Stimulated activated CD8-positive, alpha-beta memory T cell treated with anti-CD3 and anti-CD28 coated beads, Interleukin-4, amount 100 ng/mL, for 4 hours (primary cell): ENCODE measurements at regions not wholly inside any gene's neighbourhood (a gene's known extent, or its start where the extent isn't known, plus 50 kb on each side); places are given as distances from the start of the nearest gene placed in this dataset.
"Not testable (repeated sequence)": the region's sequence is repeated elsewhere in the genome, so short reads cannot be mapped to it uniquely, and the experiment has no call there.

Experiments used
- DNase-seq, 2 donors: peaks; one replicate each; pipeline ENCODE4 v3.0.0-alpha.2; 2020; ENCODE audit warnings: low read depth in 2 of 2, low spot score in 1 of 2

- no peak for DNase-seq
Observed at GRCh38 chr7:51471210-51471980, 154.8 kb upstream of the COBL start.

GRCh38 chr7:51467384-51468017, 150.9 kb upstream of the COBL start:
- DNase-seq, result no peak

GRCh38 chr7:51459809-51460208, 143.2 kb upstream of the COBL start:
- DNase-seq, result no peak

GRCh38 chr7:51458693-51459092, 142.1 kb upstream of the COBL start:
- no peak for DNase-seq

- no peak for DNase-seq
Observed at GRCh38 chr7:51457079-51457478, 140.5 kb upstream of the COBL start.

GRCh38 chr7:51456431-51457060, 139.9 kb upstream of the COBL start:
- DNase-seq, result no peak

GRCh38 chr7:51455948-51456347, 139.3 kb upstream of the COBL start:
- DNase-seq, result no peak

- DNase-seq, result no peak
Observed at GRCh38 chr7:51455513-51455912, 138.9 kb upstream of the COBL start.

- DNase-seq, result no peak
Observed at GRCh38 chr7:51455086-51455485, 138.5 kb upstream of the COBL start.

GRCh38 chr7:51452694-51453093, 136.1 kb upstream of the COBL start:
- no peak for DNase-seq

GRCh38 chr7:51451751-51452476, 135.3 kb upstream of the COBL start:
- no peak for DNase-seq

- no peak for DNase-seq
Observed at GRCh38 chr7:51450541-51450940, 133.9 kb upstream of the COBL start.

GRCh38 chr7:51446785-51447184, 130.2 kb upstream of the COBL start:
- DNase-seq, result no peak

- no peak for DNase-seq
Observed at GRCh38 chr7:51446356-51446755, 129.7 kb upstream of the COBL start.

GRCh38 chr7:51444936-51445335, 128.3 kb upstream of the COBL start:
- no peak for DNase-seq

- DNase-seq, result peak in 1 of 2 donors; percentile 8
Observed at GRCh38 chr7:51430480-51431086, 114.0 kb upstream of the COBL start.

- DNase-seq, result no peak
Observed at GRCh38 chr7:51428217-51428887, 111.7 kb upstream of the COBL start.

GRCh38 chr7:51426163-51426562, 109.6 kb upstream of the COBL start:
- DNase-seq, result no peak

- not testable (repeated sequence) for DNase-seq
Observed at GRCh38 chr7:51409934-51410333, 93.3 kb upstream of the COBL start.

GRCh38 chr7:51397608-51398007, 81.0 kb upstream of the COBL start:
- not testable (repeated sequence) for DNase-seq

GRCh38 chr7:51393003-51393402, 76.4 kb upstream of the COBL start:
- DNase-seq, result not testable (repeated sequence)
